SK-N-SH (cell line): ENCODE measurements at regions not wholly inside any gene's neighbourhood (a gene's known extent, or its start where the extent isn't known, plus 50 kb on each side); places are given as distances from the start of the nearest gene placed in this dataset.

Experiments used
- CHD2 ChIP-seq: fragments of 150-350 bp; IDR thresholded peaks from 2 replicates; pipeline ENCODE4 v1.6.1; 2018; ENCODE audit warnings: low read length; ENCODE audit not compliant: partially characterized antibody
- CTCF ChIP-seq: fragments of 200-600 bp; sonication (generic); IDR thresholded peaks from 2 replicates; pipeline ENCODE4 v1.6.1; 2017; ENCODE audit warnings: antibody characterized with exemption, mild to moderate bottlenecking, moderate library complexity
- EP300 ChIP-seq, 2 experiments: IDR thresholded peaks; 2 replicates each; pipeline versions ENCODE4 v1.4.0 to v1.6.1; 2012; ENCODE audit warnings: borderline replicate concordance in 1 of 2, low read depth in 1 of 2, low read length in 1 of 2
- GABPA ChIP-seq: IDR thresholded peaks from 2 replicates; pipeline ENCODE4 v1.4.0; 2012; ENCODE audit warnings: low read depth, mild to moderate bottlenecking
- NRF1 ChIP-seq: IDR thresholded peaks from 2 replicates; pipeline ENCODE4 v1.6.1; 2012; ENCODE audit warnings: low read depth, mild to moderate bottlenecking, low read length
- POLR2AphosphoS5 ChIP-seq: IDR thresholded peaks from 2 replicates; pipeline ENCODE4 v1.6.1; 2012; ENCODE audit warnings: low read depth, low read length
- RCOR1 ChIP-seq: fragments of 150-350 bp; IDR thresholded peaks from 2 replicates; pipeline ENCODE4 v1.6.1; 2017; ENCODE audit warnings: antibody characterized with exemption, low read length
- RFX5 ChIP-seq: IDR thresholded peaks from 2 replicates; pipeline ENCODE4 v1.6.1; 2012; ENCODE audit warnings: mild to moderate bottlenecking, improper control_type of control experiment, low read length
- RXRA ChIP-seq: IDR thresholded peaks from 2 replicates; pipeline ENCODE4 v1.4.0; 2012; ENCODE audit warnings: low read depth, mild to moderate bottlenecking, borderline replicate concordance
- SMC3 ChIP-seq: IDR thresholded peaks from 2 replicates; pipeline ENCODE4 v1.6.1; 2012; ENCODE audit warnings: low read depth, low read length, improper control_type of control experiment
- TAF1 ChIP-seq: IDR thresholded peaks from 2 replicates; pipeline ENCODE4 v1.6.1; 2012; ENCODE audit warnings: low read depth, mild to moderate bottlenecking, low read length, moderate library complexity, borderline replicate concordance
- USF1 ChIP-seq: IDR thresholded peaks from 2 replicates; pipeline ENCODE4 v1.4.0; 2012; ENCODE audit warnings: low read depth, borderline replicate concordance
- USF2 ChIP-seq: fragments of 150-350 bp; IDR thresholded peaks from 2 replicates; pipeline ENCODE4 v1.6.1; 2017; ENCODE audit warnings: antibody characterized with exemption, low read length, low read depth, borderline replicate concordance

DNA sequence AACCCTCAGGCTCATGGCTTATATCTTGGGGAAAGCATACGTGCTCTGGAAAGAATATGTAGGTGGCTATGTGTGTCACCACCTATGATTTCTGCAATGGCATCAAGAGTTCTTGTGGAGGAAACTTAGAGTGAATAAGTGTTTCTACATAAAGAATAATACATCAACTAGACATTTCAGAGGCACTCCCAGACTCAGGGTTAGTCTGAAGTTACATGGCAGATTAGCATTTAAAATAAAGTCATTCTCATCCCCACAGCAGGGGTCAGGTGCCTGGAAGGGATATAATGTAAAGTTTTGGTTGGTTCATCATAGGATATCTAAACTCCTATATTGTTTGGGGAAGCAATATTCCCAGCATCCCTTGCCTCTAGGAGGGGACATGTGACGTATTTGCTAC lies 182.1 kb downstream of the PCTP start:
- no peak for TF ChIP-seq POLR2AphosphoS5
- no peak for TF ChIP-seq CTCF
- TF ChIP-seq RXRA: no peak
- TF ChIP-seq NRF1: no peak
- TF ChIP-seq RFX5: no peak
- TF ChIP-seq USF2: no peak
- TF ChIP-seq RCOR1: no peak
- no peak for TF ChIP-seq CHD2
- TF ChIP-seq USF1: no peak
- no peak for TF ChIP-seq EP300 (IDR thresholded peaks at IDR 0.05; ENCODE audit: borderline replicate concordance in 1 of 2, low read depth in 1 of 2, low read length in 1 of 2)
- no peak for TF ChIP-seq GABPA
- TF ChIP-seq SMC3: no peak
- no peak for TF ChIP-seq TAF1
